ENCODE measurements at regions not wholly inside any gene's neighbourhood (a gene's known extent, or its start where the extent isn't known, plus 50 kb on each side); places are given as distances from the start of the nearest gene placed in this dataset.
A peak's percentile ranks its signal among the peaks of the same experiment; 100 is the strongest.

- Histone ChIP-seq H3K36me3 (ENCODE audit: insufficient read depth) (no peaks in the 10 kb centered on the region), H3K4me1 (ENCODE audit: insufficient read depth) (no peaks in the 10 kb centered on the region), H2AFZ (no peak overlapping the region; the same call in 1 of the 2 replicates), H3K4me3 (no peak overlapping the region), H3K9me2 (ENCODE audit: insufficient read depth) (no peaks in the 10 kb centered on the region; the same call in 1 of the 2 replicates), H3K27me3 (ENCODE audit: insufficient read depth) (no peaks in the 10 kb centered on the region), H3F3A (replicated peaks; ENCODE audit: low read depth) (no peaks in the 10 kb centered on the region), H4K20me1 (replicated peaks; ENCODE audit: insufficient read depth) (no peaks in the 10 kb centered on the region), H3K4me2 (no peak overlapping the region), H3K79me2 (replicated peaks; ENCODE audit: insufficient read depth) (no peaks in the 10 kb centered on the region), H3K27ac (ENCODE audit: low read depth) (no peak overlapping the region)
- no peaks in the 10 kb centered on the region for H3K27me3 Mint-ChIP-seq (ENCODE audit: insufficient read depth, low read depth, poor library complexity)
- H3K4me1 Mint-ChIP-seq = 0 out of 3 replicates have a peak, but pooled peaks cover 2% of the 10 kb centered on the region
- TF ChIP-seq STAT1 (IDR thresholded peaks at IDR 0.05; ENCODE audit: unreplicated experiment) (no peak), REST (IDR thresholded peaks at IDR 0.05; ENCODE audit: unreplicated experiment) (no peak), EZH2phosphoT487 (IDR thresholded peaks at IDR 0.05; ENCODE audit: unreplicated experiment) (no peak)
- DNase-seq (ENCODE audit: low spot score) = no peak
- H3K27ac Mint-ChIP-seq = no peak overlapping the region
- H3K9me3 Mint-ChIP-seq = peaks cover 19% of the 10 kb centered on the region
- ATAC-seq = no peak
- H3K36me3 Mint-ChIP-seq (ENCODE audit: low read depth) = peaks cover 8% of the 10 kb centered on the region; the same call in 2 of the 3 replicates
- no peak overlapping the region for H3K4me3 Mint-ChIP-seq
Observed at GRCh38 chr7:94104301-94104700, 100.1 kb upstream of the BET1 start.

GRCh38 chr7:94109556-94109955 is 105.4 kb upstream of the BET1 start:
- 0 out of 3 replicates have a peak, but pooled peaks cover 2% of the 10 kb centered on the region for H3K4me1 Mint-ChIP-seq
- DNase-seq (ENCODE audit: low spot score) (peak; percentile 10), ATAC-seq (no peak)
- TF ChIP-seq EZH2 (IDR thresholded peaks at IDR 0.05; ENCODE audit: low read depth, unreplicated experiment) = no peak
- TF ChIP-seq ETS1 (IDR thresholded peaks at IDR 0.05) = no peak
- no peak for TF ChIP-seq ZNF331 (CRISPR knock-in tag; IDR thresholded peaks at IDR 0.05; ENCODE audit: low read depth)
- H3K27ac ChIP-seq (ENCODE audit: low read depth) = no peak overlapping the region
- no peaks in the 10 kb centered on the region for H3K9me3 Mint-ChIP-seq
- H3K27me3 ChIP-seq (ENCODE audit: insufficient read depth) = no peaks in the 10 kb centered on the region
- H3K4me2 ChIP-seq = no peak overlapping the region
- H3K4me3 Mint-ChIP-seq = no peak overlapping the region
- no peaks in the 10 kb centered on the region for H3K36me3 ChIP-seq (ENCODE audit: insufficient read depth)
- H3F3A ChIP-seq (replicated peaks; ENCODE audit: low read depth) = no peaks in the 10 kb centered on the region
- no peaks in the 10 kb centered on the region for H3K79me2 ChIP-seq (replicated peaks; ENCODE audit: insufficient read depth)
- no peaks in the 10 kb centered on the region for H3K36me3 Mint-ChIP-seq (ENCODE audit: low read depth)
- no peak overlapping the region; the same call in 1 of the 2 replicates for H2AFZ ChIP-seq
- H4K20me1 ChIP-seq (replicated peaks; ENCODE audit: insufficient read depth) = no peaks in the 10 kb centered on the region
- H3K27ac Mint-ChIP-seq = no peak overlapping the region
- H3K9me2 ChIP-seq (ENCODE audit: insufficient read depth) = no peaks in the 10 kb centered on the region
- H3K4me3 ChIP-seq = no peak overlapping the region
- no peaks in the 10 kb centered on the region for H3K27me3 Mint-ChIP-seq (ENCODE audit: insufficient read depth, low read depth, poor library complexity)
- no peaks in the 10 kb centered on the region for H3K4me1 ChIP-seq (ENCODE audit: insufficient read depth)
